Loucy (cell line): ENCODE measurements at regions not wholly inside any gene's neighbourhood (a gene's known extent, or its start where the extent isn't known, plus 50 kb on each side); places are given as distances from the start of the nearest gene placed in this dataset.

ENCODE experiments used
- EZH2phosphoT487 ChIP-seq: fragments of 200-600 bp; IDR thresholded peaks from 2 replicates; pipeline ENCODE4 v1.6.1; 2018; ENCODE audit warnings: antibody characterized with exemption, mild to moderate bottlenecking, moderate library complexity, borderline replicate concordance
- TF ChIP-seq, protein P1 (sequence below): fragments of 200-600 bp; sonication (generic); conservative IDR thresholded peaks from 2 replicates; pipeline ENCODE4 v1.5.1; 2014; ENCODE audit warnings: mild to moderate bottlenecking, antibody characterized with exemption, low read length

GRCh38 chr2:217661378-217661777, 341.4 kb downstream of the TNS1 start:
- TF ChIP-seq, protein P1, sequence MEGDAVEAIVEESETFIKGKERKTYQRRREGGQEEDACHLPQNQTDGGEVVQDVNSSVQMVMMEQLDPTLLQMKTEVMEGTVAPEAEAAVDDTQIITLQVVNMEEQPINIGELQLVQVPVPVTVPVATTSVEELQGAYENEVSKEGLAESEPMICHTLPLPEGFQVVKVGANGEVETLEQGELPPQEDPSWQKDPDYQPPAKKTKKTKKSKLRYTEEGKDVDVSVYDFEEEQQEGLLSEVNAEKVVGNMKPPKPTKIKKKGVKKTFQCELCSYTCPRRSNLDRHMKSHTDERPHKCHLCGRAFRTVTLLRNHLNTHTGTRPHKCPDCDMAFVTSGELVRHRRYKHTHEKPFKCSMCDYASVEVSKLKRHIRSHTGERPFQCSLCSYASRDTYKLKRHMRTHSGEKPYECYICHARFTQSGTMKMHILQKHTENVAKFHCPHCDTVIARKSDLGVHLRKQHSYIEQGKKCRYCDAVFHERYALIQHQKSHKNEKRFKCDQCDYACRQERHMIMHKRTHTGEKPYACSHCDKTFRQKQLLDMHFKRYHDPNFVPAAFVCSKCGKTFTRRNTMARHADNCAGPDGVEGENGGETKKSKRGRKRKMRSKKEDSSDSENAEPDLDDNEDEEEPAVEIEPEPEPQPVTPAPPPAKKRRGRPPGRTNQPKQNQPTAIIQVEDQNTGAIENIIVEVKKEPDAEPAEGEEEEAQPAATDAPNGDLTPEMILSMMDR, result no peak
- TF ChIP-seq EZH2phosphoT487, result no peak
